ENCODE measurements at regions not wholly inside any gene's neighbourhood (a gene's known extent, or its start where the extent isn't known, plus 50 kb on each side); places are given as distances from the start of the nearest gene placed in this dataset.
"Not testable (repeated sequence)": the region's sequence is repeated elsewhere in the genome, so short reads cannot be mapped to it uniquely, and the experiment has no call there.

DNA sequence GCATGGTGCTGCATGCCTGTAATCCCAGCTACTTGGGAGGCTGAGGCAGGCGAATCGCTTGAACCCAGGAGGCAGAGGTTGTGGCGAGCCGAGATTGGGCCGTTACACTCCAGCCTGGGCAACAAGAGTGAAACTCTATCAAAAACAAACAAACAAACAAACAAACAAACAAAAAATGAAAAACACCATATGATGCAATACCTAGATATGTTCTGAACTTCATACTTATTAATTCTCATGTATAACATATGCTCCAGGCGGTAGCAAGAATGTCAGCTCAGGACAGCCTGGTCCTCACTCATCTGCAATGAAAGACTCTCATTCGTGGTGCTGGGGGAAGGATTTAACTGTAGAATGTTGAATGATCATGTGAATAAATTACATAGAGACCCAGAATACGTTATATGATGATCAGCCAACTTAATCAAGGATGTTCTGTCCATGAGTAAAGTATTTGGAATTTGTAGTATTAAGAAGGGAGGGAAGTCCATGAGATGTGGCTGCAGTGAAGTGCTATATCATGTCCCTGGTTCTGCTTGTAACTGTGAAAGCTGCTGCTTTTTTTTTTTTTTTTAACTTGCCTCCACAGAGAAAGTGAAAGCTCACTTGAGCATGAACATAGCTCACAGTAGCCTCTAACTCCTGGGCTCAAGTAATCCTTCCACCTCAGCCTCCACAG is 206.8 kb downstream of the UQCRFS1 start:
- no peak for DNase-seq

DNA sequence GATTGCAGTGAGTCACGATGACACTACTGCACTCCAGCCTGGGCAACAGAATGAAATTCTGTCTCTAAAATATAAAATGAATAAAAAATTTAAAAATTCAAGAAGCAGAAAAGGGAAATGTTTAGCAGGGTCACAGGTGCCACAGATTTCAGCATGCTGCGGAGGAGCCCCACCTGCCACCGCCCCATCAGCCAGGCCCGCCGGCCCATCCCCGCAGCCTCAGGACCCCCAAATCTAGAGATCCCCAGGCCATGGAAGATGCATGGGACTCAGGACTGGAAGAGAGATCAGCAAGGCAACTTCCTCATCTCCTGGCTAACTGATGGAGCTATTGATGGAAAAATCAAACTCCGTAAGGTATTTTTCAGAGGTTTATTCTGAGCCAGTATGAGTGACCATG is 208.2 kb downstream of the UQCRFS1 start:
- DNase-seq, result no peak

DNA sequence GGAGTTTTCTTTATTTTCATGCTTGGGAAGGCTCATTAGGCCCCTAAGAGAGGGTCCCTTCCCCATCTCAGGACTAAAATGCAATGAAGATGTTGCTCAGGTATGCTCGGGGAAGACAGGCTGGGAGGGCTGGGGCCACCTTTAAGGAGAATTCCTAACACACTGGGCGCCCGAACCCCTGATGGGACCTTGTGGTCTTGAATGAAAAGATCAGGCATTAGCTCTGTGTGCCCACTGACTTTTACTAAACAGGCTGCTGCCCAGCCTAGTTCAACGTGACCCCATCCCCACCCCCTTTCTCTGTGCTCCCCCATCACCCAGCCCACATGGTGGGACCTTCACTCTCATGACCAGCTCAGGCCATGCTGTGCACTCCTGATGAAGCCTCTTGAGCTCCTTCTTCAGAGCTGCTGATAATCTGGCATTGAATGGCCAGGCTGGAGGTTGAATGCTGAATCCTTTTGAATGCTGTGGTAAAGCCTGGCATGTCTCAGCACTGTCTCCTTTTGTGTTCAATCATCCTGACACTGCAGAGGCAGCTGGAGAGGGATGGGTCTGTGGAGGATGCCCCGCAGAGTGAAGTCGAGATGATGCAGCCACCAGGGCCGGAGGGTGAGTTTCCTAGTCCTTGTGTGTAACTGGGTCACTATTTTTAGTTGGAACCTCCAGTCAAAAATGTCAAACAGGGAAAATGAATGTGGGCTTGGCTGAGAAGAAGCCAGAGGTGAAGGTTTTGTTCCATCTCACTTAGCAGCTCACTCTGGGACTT is 209.1 kb downstream of the UQCRFS1 start:
- no peak for DNase-seq

DNA sequence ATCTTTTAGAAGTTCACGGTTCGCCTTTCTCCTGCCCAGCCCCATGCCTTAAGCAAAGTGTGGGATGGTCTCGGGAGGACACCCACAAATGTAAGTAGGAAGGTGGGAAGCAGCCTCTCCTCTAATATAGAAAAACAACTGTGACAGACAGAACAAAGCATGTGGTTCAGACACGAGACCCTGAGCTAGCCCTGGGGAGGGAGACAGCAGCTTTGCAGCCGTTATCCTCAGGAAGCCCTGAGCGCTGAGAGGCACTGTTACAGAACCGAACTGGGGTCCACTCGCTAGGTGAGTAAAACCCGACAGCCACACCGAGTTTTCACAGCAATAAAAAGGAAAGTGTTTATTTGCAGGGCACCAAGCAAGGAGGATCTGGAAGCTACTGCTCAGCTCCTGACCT is 210.6 kb downstream of the UQCRFS1 start:
- DNase-seq, result no peak

DNA sequence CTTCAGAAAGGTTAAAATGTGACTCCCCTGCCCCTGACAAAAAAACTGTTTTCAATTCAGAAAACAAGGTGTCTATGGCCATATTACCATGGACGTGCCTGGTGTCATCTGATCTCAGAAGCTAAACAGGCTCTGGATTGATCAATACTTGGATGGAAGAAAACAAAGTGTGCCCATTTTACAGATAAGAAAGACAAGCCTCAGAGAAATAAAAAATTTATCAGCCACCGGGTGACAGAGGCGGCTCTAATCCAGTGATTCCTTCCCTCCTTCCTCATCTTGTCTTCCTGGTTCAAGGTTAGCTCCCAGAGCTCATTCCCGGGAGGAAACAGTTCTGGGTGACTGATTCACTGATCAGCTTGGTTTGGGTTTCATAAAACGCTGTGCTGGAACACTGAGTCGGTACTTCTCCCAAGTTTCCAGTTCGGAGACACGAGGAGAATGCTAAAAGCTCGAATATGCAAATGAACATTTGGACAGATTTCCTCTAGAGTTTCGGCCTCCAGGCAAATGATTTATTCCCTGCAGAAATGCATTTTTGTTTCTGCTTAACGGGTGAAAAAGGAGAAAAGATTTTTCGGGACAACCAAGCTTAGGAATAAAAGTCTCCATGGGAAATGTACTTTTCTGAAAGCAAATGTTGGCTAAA is 211.2 kb downstream of the UQCRFS1 start:
- no peak for DNase-seq

DNA sequence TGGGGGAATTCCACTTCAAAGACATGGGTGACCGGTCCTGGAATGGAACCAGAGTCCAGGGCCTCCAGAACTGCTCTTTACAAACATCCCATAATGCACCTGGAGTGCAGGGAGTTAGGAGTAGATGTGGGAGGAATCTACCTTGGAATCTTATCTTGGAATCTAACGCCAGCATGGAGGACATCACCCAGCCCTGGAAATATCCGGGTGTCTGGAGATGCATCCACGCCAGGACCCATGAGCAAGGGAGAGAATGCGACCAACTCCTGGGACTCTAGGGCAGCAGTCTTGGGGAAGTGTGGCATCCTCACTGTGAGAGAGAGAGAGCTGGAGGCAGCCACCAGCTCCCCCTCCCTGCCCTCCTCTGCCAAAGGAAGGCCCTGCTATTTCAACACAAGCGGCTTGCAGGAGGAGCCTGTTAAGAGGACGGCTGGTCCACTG is 211.8 kb downstream of the UQCRFS1 start:
- no peak for DNase-seq

DNA sequence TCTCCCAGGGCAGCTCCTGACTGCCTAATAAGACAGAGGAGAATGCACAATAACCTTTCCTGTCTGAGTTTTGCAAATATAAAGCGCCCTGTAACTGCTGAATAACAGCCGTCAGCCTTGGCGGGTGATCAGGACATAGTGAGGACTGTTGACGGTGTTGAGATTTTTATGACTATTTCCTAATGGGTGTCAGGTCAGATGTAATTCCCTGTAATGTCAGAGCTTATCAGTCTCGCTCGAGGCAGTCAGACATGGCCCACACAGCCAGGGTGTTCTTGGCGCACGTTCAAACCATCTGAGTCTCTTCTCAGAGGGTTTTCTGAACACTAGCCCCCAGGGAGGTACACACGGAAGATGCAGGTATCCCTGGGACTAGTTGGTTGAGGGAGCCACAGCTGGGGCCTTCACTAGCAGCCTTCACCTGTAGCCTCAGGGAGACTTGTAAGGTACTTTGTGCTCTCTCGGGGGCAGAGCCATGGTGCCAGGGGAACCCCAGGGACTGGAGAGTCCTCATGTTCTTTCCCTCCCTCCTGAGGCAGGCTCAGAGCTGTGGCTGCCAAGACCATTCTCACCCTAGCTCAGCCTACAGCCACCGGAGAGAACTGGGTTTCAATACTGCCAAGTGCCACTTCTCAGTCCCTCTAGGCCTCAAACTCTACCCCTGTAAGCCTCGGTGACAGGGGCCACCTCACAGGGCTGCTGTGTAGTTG is 213.1 kb downstream of the UQCRFS1 start:
- no peak for DNase-seq

DNA sequence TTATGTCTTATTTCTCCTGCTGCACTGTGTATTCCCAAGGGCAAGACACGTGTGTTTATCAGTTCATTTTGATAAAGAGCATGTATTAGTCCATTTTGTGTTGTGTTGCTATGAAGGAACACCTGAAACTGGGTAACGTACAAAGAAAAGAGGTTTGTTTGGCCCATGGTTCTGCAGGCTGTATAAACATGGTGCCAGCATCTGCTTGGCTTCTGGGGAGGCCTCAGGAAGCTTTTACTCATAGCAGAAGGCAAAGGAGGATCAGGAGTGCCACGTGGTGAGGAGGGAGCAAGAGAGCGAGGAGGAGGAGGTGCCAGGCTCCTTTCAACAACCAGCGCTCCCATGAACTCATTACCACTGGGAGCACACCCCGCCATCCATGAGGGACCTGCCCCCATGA is 214.0 kb downstream of the UQCRFS1 start:
- no peak for DNase-seq

DNA sequence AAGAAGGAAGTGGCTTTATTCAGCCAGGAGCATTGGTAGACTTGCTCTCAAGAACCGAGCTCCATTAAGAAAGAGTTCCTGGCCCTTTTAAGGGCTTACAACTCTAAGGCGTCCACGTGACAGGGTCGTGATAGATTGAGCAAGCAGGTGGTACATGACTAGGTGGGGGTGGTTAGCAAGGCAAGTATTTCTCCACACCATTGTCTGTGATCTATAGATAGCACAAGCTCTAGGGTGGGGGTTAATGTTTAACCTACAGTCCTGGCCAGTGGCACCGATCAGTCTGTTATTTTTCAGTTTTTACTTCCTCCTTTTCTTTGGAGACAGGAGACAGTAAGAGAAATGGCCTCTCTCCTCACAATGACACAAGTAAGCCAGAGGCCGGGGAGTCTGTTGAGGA is 215.1 kb downstream of the UQCRFS1 start:
- DNase-seq, result not testable (repeated sequence)

DNA sequence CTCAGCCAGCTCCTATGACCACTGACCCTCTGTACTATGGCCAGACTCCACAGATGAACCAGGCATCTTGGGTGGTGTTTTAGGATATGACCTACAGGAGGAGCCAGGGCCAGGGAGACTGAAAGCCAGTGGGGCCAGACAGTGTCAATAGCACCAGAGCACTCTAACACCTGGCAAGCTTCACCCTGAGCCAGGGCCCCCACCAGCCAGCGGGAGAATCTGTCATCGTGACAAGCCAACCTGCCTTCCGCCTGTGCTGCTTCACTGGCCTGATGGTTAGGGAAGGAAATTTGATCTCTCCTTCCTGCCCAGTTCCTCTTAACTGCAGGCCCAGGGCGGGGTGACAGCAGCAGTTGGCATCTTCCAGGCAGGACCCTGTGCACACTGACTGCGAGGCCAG is 222.4 kb downstream of the UQCRFS1 start:
- no peak for DNase-seq

DNA sequence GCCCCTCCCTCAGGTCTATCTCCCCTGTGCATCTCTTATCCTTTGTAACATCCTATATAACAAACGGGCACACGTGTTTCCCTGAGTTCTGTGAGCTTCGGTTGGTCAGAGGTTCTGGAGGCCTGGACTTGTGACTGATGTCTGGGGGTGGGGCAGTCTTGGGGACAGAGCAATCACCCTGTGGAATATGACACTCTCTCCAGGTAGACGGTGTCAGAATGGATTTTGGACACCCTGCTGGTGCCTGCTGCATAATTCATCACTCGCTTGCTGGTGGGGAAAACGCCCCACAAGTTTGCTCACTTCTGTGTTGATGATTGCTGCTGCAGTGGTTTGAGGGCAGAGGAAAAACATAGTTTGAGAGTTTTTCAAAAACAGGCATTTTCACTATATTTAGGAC is 223.2 kb downstream of the UQCRFS1 start:
- DNase-seq, result no peak

DNA sequence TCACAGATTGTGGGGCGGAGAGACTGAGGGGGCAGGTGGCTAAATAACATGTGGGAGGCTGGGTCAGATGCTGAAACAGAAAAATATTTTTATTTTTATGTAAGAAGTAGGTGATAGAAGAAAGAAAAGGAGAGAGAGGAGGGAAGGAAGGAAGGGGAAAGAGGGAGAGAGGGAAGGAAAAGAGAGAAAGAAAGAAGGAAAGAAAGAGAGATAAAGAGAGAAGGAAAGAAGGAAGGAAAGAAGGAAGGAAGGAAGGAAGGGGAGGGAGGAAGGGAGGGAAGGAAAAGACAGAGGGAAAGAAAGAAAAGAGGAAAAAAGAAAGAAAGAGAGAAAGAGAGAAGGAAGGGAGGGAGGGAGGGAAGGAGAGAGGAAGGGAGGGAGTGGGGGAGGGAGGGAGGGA is 224.9 kb downstream of the UQCRFS1 start:
- no peak for DNase-seq

DNA sequence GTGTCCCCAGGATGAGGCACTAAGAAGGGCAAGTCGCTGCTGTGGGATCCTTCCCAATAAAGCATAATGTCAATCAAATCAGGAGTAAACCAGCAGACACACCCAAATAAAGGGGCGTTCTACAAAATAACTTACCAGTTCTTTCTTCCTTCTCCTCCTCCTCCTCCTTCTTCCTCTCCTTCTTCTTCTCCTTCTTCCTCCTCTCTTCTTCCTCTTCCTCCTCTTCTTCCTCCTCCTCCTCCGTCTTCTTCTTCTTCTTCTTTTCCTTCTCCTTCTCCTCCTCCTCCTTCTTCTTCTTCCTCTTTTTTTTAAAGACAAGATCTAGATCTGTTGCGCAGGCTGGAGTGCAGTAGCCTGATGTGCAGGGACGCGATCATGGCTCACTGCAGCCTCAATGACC is 225.8 kb downstream of the UQCRFS1 start:
- DNase-seq, result no peak

DNA sequence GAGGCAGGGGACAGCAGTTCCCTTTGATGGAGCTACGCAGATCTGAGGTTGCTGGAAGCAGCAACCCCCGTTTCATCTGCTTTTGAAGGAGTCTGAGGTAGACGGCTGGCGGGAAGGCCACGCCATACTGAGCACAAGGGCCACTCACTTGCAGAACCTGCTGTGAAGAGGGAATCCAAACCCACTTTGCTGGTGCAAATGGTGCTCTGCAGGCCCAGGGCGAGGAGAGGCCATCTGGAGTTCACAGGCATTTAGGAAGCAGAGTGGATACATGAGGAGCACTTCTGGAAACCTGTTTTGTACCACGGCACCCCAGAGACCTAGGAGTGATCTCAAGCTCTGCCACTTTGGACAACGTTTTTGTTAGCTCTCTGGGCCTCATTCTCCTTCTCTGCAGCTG is 227.8 kb downstream of the UQCRFS1 start:
- DNase-seq, result no peak

DNA sequence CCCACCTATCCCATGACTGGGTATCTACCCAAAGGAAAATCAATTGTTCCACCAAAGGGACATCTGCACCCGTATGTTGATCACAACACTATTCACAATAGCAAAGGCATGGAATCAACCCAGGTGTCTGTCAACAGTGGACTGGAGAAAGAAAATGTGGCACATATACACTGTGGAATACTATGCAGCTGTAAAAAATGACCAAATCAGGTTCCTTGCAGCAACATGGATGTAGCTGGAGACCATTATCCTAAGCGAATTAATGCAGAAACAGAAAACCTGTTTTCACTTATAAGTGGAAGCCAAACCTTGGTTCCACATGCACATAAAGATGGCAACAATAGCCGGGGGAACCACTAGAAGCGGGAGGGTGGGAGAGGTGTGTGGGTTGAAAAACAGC is 228.6 kb downstream of the UQCRFS1 start:
- DNase-seq, result no peak

DNA sequence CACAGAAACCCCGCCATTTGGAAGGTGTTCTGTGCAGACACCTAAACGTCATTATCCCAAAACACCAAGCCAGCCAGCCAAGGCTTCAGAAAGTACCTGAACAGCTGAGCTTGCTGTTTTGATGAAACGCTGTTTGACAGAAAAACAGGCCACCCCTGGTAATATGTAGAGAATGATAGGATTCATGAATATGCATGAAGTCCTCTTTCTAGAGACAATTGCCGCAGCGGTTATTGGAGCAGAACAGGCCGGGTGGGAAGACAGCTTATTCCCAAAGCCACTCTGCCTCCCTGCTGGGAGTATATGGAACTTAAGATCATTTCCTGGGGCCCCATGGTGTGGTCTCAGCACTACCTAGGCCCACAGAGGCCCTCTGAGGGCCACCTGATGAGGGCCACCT is 229.5 kb downstream of the UQCRFS1 start:
- DNase-seq, result no peak

DNA sequence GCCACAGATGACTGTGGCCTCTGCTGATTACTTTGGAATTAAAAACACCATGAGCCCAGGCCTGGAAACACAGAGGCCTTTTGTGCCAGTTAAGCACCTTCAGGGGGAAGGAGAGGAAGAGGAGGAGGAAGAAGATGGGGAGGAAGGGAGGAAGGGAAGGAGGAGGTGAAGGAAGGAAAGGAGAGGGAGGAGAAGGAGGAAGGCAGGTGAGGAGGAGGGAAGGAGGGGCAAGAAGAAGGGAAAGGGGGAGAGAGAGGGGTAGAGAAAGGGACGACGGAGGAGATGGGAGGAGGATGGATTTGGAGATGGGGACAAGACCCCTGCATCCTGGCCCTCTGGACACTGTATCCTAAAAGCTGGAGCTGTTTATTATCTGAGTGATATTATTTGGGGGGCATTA is 231.0 kb downstream of the UQCRFS1 start:
- DNase-seq, result no peak

DNA sequence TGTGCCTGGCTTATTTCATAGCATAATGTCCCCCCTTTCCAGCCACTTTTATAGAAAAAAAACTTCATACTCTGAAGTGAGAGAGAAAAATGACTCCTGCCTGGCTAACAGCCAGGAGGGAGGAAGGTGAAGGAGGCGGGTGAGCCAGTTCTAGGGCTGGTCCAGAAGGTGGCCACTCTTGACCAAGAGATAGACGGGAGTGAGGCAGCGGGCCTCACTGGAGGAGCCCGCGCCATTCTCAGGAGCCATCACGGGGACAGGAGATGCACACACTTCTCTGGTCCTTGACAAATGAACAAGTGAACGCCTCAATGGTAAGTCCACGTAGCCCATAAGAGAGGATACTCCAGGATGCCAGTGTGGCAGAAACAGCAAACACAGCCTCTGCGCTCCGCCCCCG is 231.4 kb downstream of the UQCRFS1 start:
- DNase-seq, result no peak

DNA sequence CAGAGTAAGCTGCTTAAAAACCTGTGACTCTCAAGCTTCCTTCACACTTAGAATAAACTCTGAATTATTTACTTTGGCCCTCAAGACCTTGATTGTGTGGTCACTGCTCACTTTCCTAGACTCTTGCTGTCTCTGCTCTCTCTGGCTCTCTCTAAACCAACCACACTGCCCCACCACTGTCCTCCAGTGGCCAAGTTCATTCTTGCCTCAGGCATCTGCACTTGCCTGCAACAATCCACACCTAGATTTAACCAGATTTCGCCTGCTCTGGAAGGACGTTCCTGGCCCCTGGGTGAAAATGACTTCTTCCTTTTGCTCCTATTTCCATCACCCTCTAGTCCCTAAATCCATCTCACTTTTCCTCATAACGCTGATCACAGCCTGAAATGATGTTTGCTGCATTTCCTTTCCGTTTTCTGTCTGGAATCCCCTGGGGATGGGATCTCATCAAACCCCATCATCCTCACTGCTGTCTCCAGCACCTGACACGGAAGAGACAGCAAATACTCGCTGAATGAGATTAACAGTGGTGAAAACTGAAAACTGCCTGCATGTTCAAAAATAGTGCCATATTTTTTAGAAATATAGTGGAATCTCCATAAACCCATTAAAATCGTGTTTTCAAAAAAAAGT is 232.6 kb downstream of the UQCRFS1 start:
- DNase-seq, result no peak

DNA sequence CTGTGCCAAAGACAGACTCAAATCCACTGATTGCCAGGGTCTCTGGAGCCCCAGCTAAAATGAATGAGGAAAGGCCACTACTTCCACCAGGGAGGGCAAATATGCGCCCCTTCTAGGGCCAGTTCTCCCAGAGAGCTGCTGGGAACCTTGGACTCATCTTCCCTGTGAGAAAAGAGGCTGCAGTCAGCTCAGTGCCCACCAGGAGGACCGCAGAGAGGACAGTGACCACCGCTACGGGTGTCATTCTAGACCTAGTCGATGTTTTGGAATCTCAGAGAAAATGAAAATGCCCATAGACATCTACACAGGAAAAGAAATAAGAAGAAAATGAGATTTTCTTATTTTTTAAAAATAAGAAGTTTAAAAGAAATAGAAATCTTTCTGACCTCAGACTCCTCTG is 235.1 kb downstream of the UQCRFS1 start:
- DNase-seq, result no peak

DNA sequence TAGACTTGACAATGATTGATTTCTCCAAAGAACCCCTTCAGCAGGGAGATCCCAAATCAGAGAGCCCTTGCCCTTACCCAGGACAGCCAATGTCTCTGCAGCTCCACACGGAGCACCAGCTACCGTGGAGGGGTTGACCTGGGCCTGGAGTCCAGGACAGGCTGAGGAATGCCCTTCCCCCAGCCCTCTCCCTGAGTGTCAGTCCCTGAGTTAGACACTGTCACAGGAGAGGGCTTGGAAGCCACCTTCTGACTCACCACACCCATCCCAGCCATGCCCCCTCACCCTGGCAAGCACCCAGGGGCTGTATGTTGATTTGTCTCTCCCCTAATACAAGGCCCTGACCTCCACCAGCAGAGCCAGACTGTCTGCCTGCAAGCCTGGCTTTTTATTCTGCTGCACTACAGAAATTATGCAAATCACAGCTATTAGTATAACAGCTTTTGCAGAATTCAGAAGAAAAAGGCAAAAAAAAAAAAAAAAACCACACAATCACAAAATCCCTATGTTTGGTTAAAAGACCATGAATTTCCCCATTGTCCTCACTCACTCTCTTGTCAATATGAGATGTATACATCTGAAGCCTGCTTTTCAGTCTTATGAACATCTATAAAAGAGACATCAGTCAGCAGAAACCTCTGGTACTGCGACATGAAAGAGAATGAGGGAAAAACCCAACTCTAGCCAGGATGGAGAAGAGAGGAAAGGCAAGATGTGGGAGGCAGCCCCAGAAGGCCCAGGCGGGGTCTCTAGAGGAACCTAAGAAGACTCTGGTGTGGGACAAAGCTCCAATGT is 240.7 kb downstream of the UQCRFS1 start:
- DNase-seq, result no peak

DNA sequence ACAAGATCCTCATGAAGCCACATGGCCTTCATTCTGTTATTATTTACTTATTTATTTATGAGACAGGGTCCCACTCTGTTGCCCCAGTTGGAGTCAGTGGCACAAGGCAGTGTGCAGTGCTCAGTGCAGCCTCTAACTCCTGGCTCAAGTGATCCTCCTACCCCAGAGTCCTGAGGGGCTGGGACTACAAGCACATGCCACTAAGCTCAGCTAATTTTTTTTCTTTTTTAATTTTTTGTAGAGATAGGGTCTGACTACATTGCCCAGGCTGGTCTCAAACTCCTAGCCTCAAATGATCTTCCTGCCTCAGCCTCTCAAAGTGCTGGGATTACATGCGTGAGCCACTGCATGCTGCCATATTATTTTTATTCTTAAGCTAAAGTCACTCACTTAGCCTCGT is 241.4 kb downstream of the UQCRFS1 start:
- DNase-seq, result no peak
